H1 (cell line): ENCODE measurements at regions not wholly inside any gene's neighbourhood (a gene's known extent, or its start where the extent isn't known, plus 50 kb on each side); places are given as distances from the start of the nearest gene placed in this dataset.

Experiments used
- CTCF ChIA-PET: fragments of 300-600 bp; sonication (Branson Sonifier 250); formaldehyde crosslinking; loops from one replicate; lab custom pipeline; 2021; ENCODE audit not compliant: partially characterized antibody; lab: Charles Lee
- POLR2A ChIA-PET: fragments of 300-600 bp; sonication (Branson Sonifier 250); formaldehyde crosslinking; loops from one replicate; lab custom pipeline; 2021; ENCODE audit warnings: inconsistent platforms; ENCODE audit not compliant: partially characterized antibody; lab: Charles Lee
- DNase-seq, 2 experiments: peaks; one replicate each; pipeline versions ENCODE4 v3.0.0 to v3.0.0-alpha.2; 2010 to 2022; ENCODE audit warnings: low spot score in 2 of 2, low read depth in 1 of 2, mixed read lengths in 1 of 2
- FAIRE-seq: peaks from 2 replicates; lab custom pipeline; 2011; peaks lifted over from hg19 to GRCh38; lab: Jason Lieb, UNC
- H2AFZ ChIP-seq: 2 replicates; pipeline ENCODE4 v1.8.1; 2012; ENCODE audit warnings: low read length, inconsistent platforms
- H2AK5ac ChIP-seq: 2 replicates; pipeline ENCODE4 v1.6.1; 2013; ENCODE audit warnings: low read depth, low read length
- H2BK120ac ChIP-seq: replicated peaks from 2 replicates; pipeline ENCODE3; 2013; ENCODE audit warnings: low read depth, low read length, inconsistent platforms
- H2BK12ac ChIP-seq: 2 replicates; pipeline ENCODE4 v1.6.1; 2013; ENCODE audit warnings: low read depth, low read length
- H2BK15ac ChIP-seq: 2 replicates; pipeline ENCODE4 v1.6.1; 2013; ENCODE audit warnings: low read length
- H2BK20ac ChIP-seq: 2 replicates; pipeline ENCODE4 v1.6.1; 2013; ENCODE audit warnings: low read length
- H2BK5ac ChIP-seq: 2 replicates; pipeline ENCODE4 v1.6.1; 2013; ENCODE audit warnings: low read depth, low read length
- H3K14ac ChIP-seq: 2 replicates; pipeline ENCODE4 v1.6.1; 2013; ENCODE audit warnings: inconsistent platforms; ENCODE audit not compliant: insufficient read length
- H3K18ac ChIP-seq: 2 replicates; pipeline ENCODE4 v1.6.1; 2013; ENCODE audit warnings: low read length; ENCODE audit errors: extremely low read depth
- H3K23ac ChIP-seq: 2 replicates; pipeline ENCODE4 v1.6.1; 2013; ENCODE audit warnings: inconsistent platforms; ENCODE audit not compliant: insufficient read length
- H3K23me2 ChIP-seq: 2 replicates; pipeline ENCODE4 v1.6.1; 2013; ENCODE audit warnings: low read depth, low read length
- H3K27ac ChIP-seq: 2 replicates; pipeline ENCODE4 v1.6.1; 2011; ENCODE audit warnings: low read depth, low read length, inconsistent platforms
- H3K27me3 ChIP-seq, 4 experiments: replicated peaks in 1 of 4; 1 replicate in 1 of 4; 2 replicates in 3 of 4; pipeline versions ENCODE4 v1.6.1 to v1.8.1; 2011 to 2013; ENCODE audit warnings: low read length in 3 of 4, mild to moderate bottlenecking in 3 of 4, inconsistent platforms in 2 of 4, mixed read lengths in 2 of 4, moderate library complexity in 1 of 4; ENCODE audit not compliant: control insufficient read depth in 3 of 4, insufficient read depth in 3 of 4; ENCODE audit errors: extremely low read depth in 1 of 4
- H3K36me3 ChIP-seq, 4 experiments: 2 replicates each; pipeline versions ENCODE4 v1.6.1 to v1.8.1; 2011 to 2013; ENCODE audit warnings: mild to moderate bottlenecking in 4 of 4, low read length in 3 of 4, moderate library complexity in 2 of 4, control low read depth in 1 of 4, inconsistent platforms in 1 of 4; ENCODE audit not compliant: insufficient read depth in 4 of 4, control insufficient read depth in 2 of 4
- H3K4ac ChIP-seq: replicated peaks from 2 replicates; pipeline ENCODE3; 2013; ENCODE audit warnings: low read length, low read depth, mixed read lengths, inconsistent platforms; ENCODE audit not compliant: insufficient read length
- H3K4me1 ChIP-seq, 4 experiments: replicated peaks in 1 of 4; 1 replicate in 1 of 4; 2 replicates in 3 of 4; pipeline versions ENCODE4 v1.6.1 to v1.8.1; 2011 to 2013; ENCODE audit warnings: low read length in 3 of 4, inconsistent platforms in 2 of 4, mixed read lengths in 1 of 4; ENCODE audit not compliant: insufficient read depth in 4 of 4, control insufficient read depth in 3 of 4
- H3K4me2 ChIP-seq, 2 experiments: 2 replicates each; pipeline versions ENCODE4 v1.6.1 to v1.8.1; 2011 to 2013; ENCODE audit warnings: low read depth in 2 of 2, low read length in 2 of 2, control low read depth in 1 of 2, inconsistent platforms in 1 of 2, mild to moderate bottlenecking in 1 of 2; ENCODE audit not compliant: insufficient read depth in 1 of 2
- H3K4me3 ChIP-seq, 4 experiments: fragments of 200-600, 300-600 bp in 1 of 4; sonication (generic), shearing (Covaris generic), sonication (Bioruptor Twin) in 1 of 4; 2 replicates each; pipeline versions ENCODE4 v1.5.1 to v1.8.1; 2011 to 2016; ENCODE audit warnings: low read length in 4 of 4, low read depth in 3 of 4, control low read depth in 2 of 4, inconsistent platforms in 2 of 4, mild to moderate bottlenecking in 2 of 4, mixed read lengths in 1 of 4, moderate library complexity in 1 of 4; ENCODE audit not compliant: insufficient read depth in 2 of 4; ENCODE audit errors: extremely low read depth in 1 of 4
- H3K56ac ChIP-seq: replicated peaks from 2 replicates; pipeline ENCODE3; 2013; ENCODE audit warnings: low read depth, mild to moderate bottlenecking, mixed read lengths, low read length, inconsistent platforms; ENCODE audit not compliant: insufficient read length
- H3K79me1 ChIP-seq: 2 replicates; pipeline ENCODE4 v1.6.1; 2013; ENCODE audit warnings: low read depth, low read length, control low read depth
- H3K79me2 ChIP-seq, 2 experiments: 2 replicates each; pipeline versions ENCODE4 v1.6.1 to v1.8.1; 2012 to 2013; ENCODE audit warnings: low read length in 2 of 2, mild to moderate bottlenecking in 2 of 2, inconsistent platforms in 1 of 2; ENCODE audit not compliant: insufficient read depth in 2 of 2, control insufficient read depth in 1 of 2
- H3K9ac ChIP-seq, 4 experiments: replicated peaks in 1 of 4; 1 replicate in 1 of 4; 2 replicates in 3 of 4; pipeline versions ENCODE4 v1.6.1 to v1.8.1; 2011 to 2013; ENCODE audit warnings: low read depth in 3 of 4, low read length in 3 of 4, control low read depth in 2 of 4, mild to moderate bottlenecking in 2 of 4, moderate library complexity in 2 of 4, inconsistent platforms in 1 of 4; ENCODE audit errors: extremely low read depth in 1 of 4
- H3K9me3 ChIP-seq, 2 experiments: 2 replicates each; pipeline versions ENCODE4 v1.6.1 to v1.8.1; 2012 to 2013; ENCODE audit warnings: mild to moderate bottlenecking in 2 of 2, moderate library complexity in 2 of 2, control low read depth in 1 of 2, inconsistent platforms in 1 of 2, low read depth in 1 of 2, low read length in 1 of 2, mixed read lengths in 1 of 2; ENCODE audit not compliant: insufficient read depth in 2 of 2
- H4K20me1 ChIP-seq, 2 experiments: replicated peaks in 1 of 2; 2 replicates each; pipeline versions ENCODE3 to v1.8.1; 2011 to 2013; ENCODE audit warnings: inconsistent platforms in 2 of 2, low read length in 2 of 2, mild to moderate bottlenecking in 1 of 2; ENCODE audit not compliant: insufficient read depth in 2 of 2, control insufficient read depth in 1 of 2
- H4K5ac ChIP-seq: 2 replicates; pipeline ENCODE4 v1.6.1; 2013; ENCODE audit warnings: low read length, low read depth, mixed read lengths, inconsistent platforms; ENCODE audit not compliant: insufficient read length
- H4K8ac ChIP-seq: 2 replicates; pipeline ENCODE4 v1.8.0; 2013; ENCODE audit warnings: mild to moderate bottlenecking, moderate library complexity, low read length, inconsistent platforms; ENCODE audit not compliant: insufficient read depth; ENCODE audit errors: extremely low read depth
- H4K91ac ChIP-seq: replicated peaks from 2 replicates; pipeline ENCODE3; 2013; ENCODE audit warnings: low read length, mixed read lengths, inconsistent platforms; ENCODE audit not compliant: insufficient read length
- CHD1 ChIP-seq: IDR thresholded peaks from 2 replicates; pipeline ENCODE4 v1.6.1; 2012; ENCODE audit warnings: low read depth, low read length, improper control_type of control experiment
- CTBP2 ChIP-seq: IDR thresholded peaks from 2 replicates; pipeline ENCODE4 v1.7.0; 2011; ENCODE audit warnings: borderline replicate concordance, mild to moderate bottlenecking, moderate library complexity, mixed read lengths, low read length; ENCODE audit not compliant: insufficient read depth, insufficient read length
- EGR1 ChIP-seq: IDR thresholded peaks from 2 replicates; pipeline ENCODE4 v1.6.1; 2011; ENCODE audit warnings: low read depth, low read length, borderline replicate concordance
- POLR2A ChIP-seq, 2 experiments: IDR thresholded peaks; 1 replicate in 1 of 2; 2 replicates in 1 of 2; pipeline ENCODE4 v1.6.1; 2011; ENCODE audit warnings: low read depth in 2 of 2, low read length in 2 of 2, mild to moderate bottlenecking in 2 of 2; ENCODE audit errors: control extremely low read depth in 1 of 2
- RNF2 ChIP-seq: fragments of 200-900, 300-1000 bp; sonication (generic); IDR thresholded peaks from 2 replicates; pipeline ENCODE4 v1.7.1; 2016; ENCODE audit warnings: borderline replicate concordance, low read depth, mild to moderate bottlenecking, antibody characterized with exemption, low read length; ENCODE audit not compliant: poor library complexity, severe bottlenecking; ENCODE audit errors: missing control alignments
- SP1 ChIP-seq: IDR thresholded peaks from 2 replicates; pipeline ENCODE4 v1.6.1; 2011; ENCODE audit warnings: low read depth, low read length
- SRF ChIP-seq: IDR thresholded peaks from 2 replicates; pipeline ENCODE4 v1.6.1; 2011; ENCODE audit warnings: mild to moderate bottlenecking, low read depth, low read length, moderate library complexity
- TAF7 ChIP-seq: optimal IDR thresholded peaks from 2 replicates; pipeline ENCODE3; 2011; ENCODE audit warnings: low read depth, mild to moderate bottlenecking, inconsistent platforms, low read length, moderate library complexity, borderline replicate concordance
- YY1 ChIP-seq: IDR thresholded peaks from 2 replicates; pipeline ENCODE4 v1.6.1; 2011; ENCODE audit warnings: low read depth, mild to moderate bottlenecking, low read length
- WGBS, 2 experiments: shearing (Covaris generic) in 1 of 2; methylation state at CpG; one replicate each; pipeline versions ENCODE4 v1.1.6 to v1.1.7; 2013 to 2015; ENCODE audit warnings: low lambda C conversion rate in 2 of 2, mixed read lengths in 2 of 2, inconsistent platforms in 1 of 2, low coverage in 1 of 2, missing lambda C conversion rate in 1 of 2; ENCODE audit not compliant: insufficient replicate concordance in 2 of 2, insufficient coverage in 1 of 2, insufficient read length in 1 of 2; ENCODE audit errors: extremely low coverage in 1 of 2, missing lambda C conversion rate in 1 of 2; 5-methylcytosine and 5-hydroxymethylcytosine counted together

GRCh38 chr12:75606151-75606550 is 94.7 kb upstream of the KRR1 start:
- no peak overlapping the region for H2BK20ac ChIP-seq
- H3K4me2 ChIP-seq, result no peak overlapping the region
- POLR2A ChIA-PET, result no interaction called here
- no peak for TF ChIP-seq YY1
- no peak for TF ChIP-seq TAF7
- no peak for TF ChIP-seq EGR1
- no peak for TF ChIP-seq SRF
- TF ChIP-seq RNF2, result no peak
- no peak for TF ChIP-seq CTBP2
- TF ChIP-seq SP1, result no peak
- TF ChIP-seq CHD1, result no peak
- no peak for TF ChIP-seq POLR2A (IDR thresholded peaks at IDR 0.05; ENCODE audit: control extremely low read depth in 1 of 2, low read depth in 2 of 2, low read length in 2 of 2)
- H3K79me2 ChIP-seq, result no peaks in the 10 kb centered on the region
- H2BK120ac ChIP-seq, result no peak overlapping the region
- CTCF ChIA-PET, result interaction anchor here (1.2 kb wide), 1 partner anchor 16 kb away, joined by 3 read pairs; no protein-coding TSS in a partner anchor
- no peak overlapping the region for H2BK12ac ChIP-seq
- no peaks in the 10 kb centered on the region for H3K23me2 ChIP-seq
- no peak overlapping the region for H4K91ac ChIP-seq
- H2AK5ac ChIP-seq, result no peak overlapping the region
- H3K27ac ChIP-seq, result no peak overlapping the region
- no peaks in the 10 kb centered on the region for H3K4me1 ChIP-seq
- H3K56ac ChIP-seq, result no peak overlapping the region
- no peaks in the 10 kb centered on the region for H3K27me3 ChIP-seq
- no peak overlapping the region for H3K18ac ChIP-seq
- H3K79me1 ChIP-seq, result no peaks in the 10 kb centered on the region
- no peak overlapping the region for H3K23ac ChIP-seq
- no peak overlapping the region for H2BK5ac ChIP-seq
- DNase-seq, result no peak
- no peaks in the 10 kb centered on the region for H4K20me1 ChIP-seq
- H3K9me3 ChIP-seq, result no peaks in the 10 kb centered on the region
- no peak overlapping the region for H3K9ac ChIP-seq
- FAIRE-seq, result no peak
- 95% methylated on average over 2 of the region's 2 CpGs; no CpG with 5 or more reads in 1 of the 2 experiments for WGBS, 2 experiments
- H4K5ac ChIP-seq, result no peak overlapping the region
- H2BK15ac ChIP-seq, result no peak overlapping the region
- no peak overlapping the region for H4K8ac ChIP-seq
- H3K14ac ChIP-seq, result no peak overlapping the region
- no peak overlapping the region for H3K4ac ChIP-seq
- no peak overlapping the region for H2AFZ ChIP-seq
- H3K36me3 ChIP-seq, result no peaks in the 10 kb centered on the region
- no peak overlapping the region for H3K4me3 ChIP-seq
